Left ventricle myocardium inferior (tissue), 1 donor: ENCODE measurements at regions not wholly inside any gene's neighbourhood (a gene's known extent, or its start where the extent isn't known, plus 50 kb on each side); places are given as distances from the start of the nearest gene placed in this dataset.

Experiments used
- DNase-seq: peaks from one replicate; pipeline ENCODE4 v3.0.0-alpha.2; 2020
- H3K27ac ChIP-seq: fragments of 200-600 bp; replicated peaks from 2 replicates; pipeline ENCODE4 v1.8.0; 2021
- H3K27me3 ChIP-seq: fragments of 200-600 bp; 2 replicates; pipeline ENCODE4 v1.8.0; 2021; ENCODE audit warnings: low read depth
- H3K36me3 ChIP-seq: fragments of 200-600 bp; 2 replicates; pipeline ENCODE4 v1.8.0; 2021
- H3K4me1 ChIP-seq: fragments of 200-600 bp; 2 replicates; pipeline ENCODE4 v1.8.0; 2021
- H3K4me3 ChIP-seq: fragments of 200-600 bp; 2 replicates; pipeline ENCODE4 v1.8.0; 2021; ENCODE audit warnings: mild to moderate bottlenecking, moderate library complexity
- H3K9me3 ChIP-seq: fragments of 200-600 bp; replicated peaks from 2 replicates; pipeline ENCODE4 v1.8.0; 2021
- CTCF ChIP-seq: fragments of 200-600 bp; IDR thresholded peaks from 2 replicates; pipeline ENCODE4 v1.8.0; 2021; ENCODE audit warnings: antibody characterized with exemption, mild to moderate bottlenecking, borderline replicate concordance
- intact Hi-C: fragments of 100-400 bp; cut with micrococcal nuclease; formaldehyde crosslinking; loops from one replicate; pipeline ENCODE4 v1.11.0; 2022
- donor health status: DM: no; HTN: yes; CAD: no; lungs with severe emphysema.

- no peak for TF ChIP-seq CTCF
These were observed 228.3 kb downstream of the DLEU7 start for GRCh38 chr13:50615234-50615633.

GRCh38 chr13:50616101-50616500, 227.4 kb downstream of the DLEU7 start:
- DNase-seq: no peak
- Histone ChIP-seq H3K27ac (no peak overlapping the region), H3K36me3 (no peaks in the 10 kb centered on the region), H3K4me1 (peaks cover 9% of the 10 kb centered on the region), H3K4me3 (no peak overlapping the region), H3K9me3 (no peaks in the 10 kb centered on the region), H3K27me3 (no peaks in the 10 kb centered on the region)
- TF ChIP-seq CTCF: no peak
- intact Hi-C loops: no loop called here

More at GRCh38 chr13:50615234-50615633, 228.3 kb downstream of the DLEU7 start:
- Histone ChIP-seq H3K4me1 (peaks cover 9% of the 10 kb centered on the region), H3K27ac (no peak overlapping the region), H3K9me3 (no peaks in the 10 kb centered on the region), H3K27me3 (no peaks in the 10 kb centered on the region), H3K4me3 (no peak overlapping the region), H3K36me3 (no peaks in the 10 kb centered on the region)
- intact Hi-C loops: no loop called here
- DNase-seq: no peak

- intact Hi-C loops: no loop called here
- Histone ChIP-seq H3K27ac (no peak overlapping the region), H3K4me1 (peaks cover 9% of the 10 kb centered on the region), H3K27me3 (no peaks in the 10 kb centered on the region), H3K9me3 (no peaks in the 10 kb centered on the region), H3K36me3 (no peaks in the 10 kb centered on the region), H3K4me3 (no peak overlapping the region)
- no peak for TF ChIP-seq CTCF
- no peak for DNase-seq
These were observed 226.3 kb downstream of the DLEU7 start for GRCh38 chr13:50617134-50617721.

GRCh38 chr13:50618206-50618605, 225.3 kb downstream of the DLEU7 start:
- no peaks in the 10 kb centered on the region for H3K36me3 ChIP-seq
- H3K9me3 ChIP-seq: no peaks in the 10 kb centered on the region
- TF ChIP-seq CTCF: no peak
- no peak for DNase-seq
- H3K4me3 ChIP-seq: no peak overlapping the region
- H3K4me1 ChIP-seq: peaks cover 8% of the 10 kb centered on the region
- no peaks in the 10 kb centered on the region for H3K27me3 ChIP-seq
- H3K27ac ChIP-seq: no peak overlapping the region
- intact Hi-C loops: no loop called here

- TF ChIP-seq CTCF: no peak
These were observed 217.4 kb downstream of the DLEU7 start for GRCh38 chr13:50626101-50626547.

More at GRCh38 chr13:50626101-50626547, 217.4 kb downstream of the DLEU7 start:
- Histone ChIP-seq H3K27ac (no peak overlapping the region), H3K9me3 (no peaks in the 10 kb centered on the region), H3K27me3 (no peaks in the 10 kb centered on the region), H3K4me3 (no peak overlapping the region), H3K4me1 (no peaks in the 10 kb centered on the region), H3K36me3 (no peaks in the 10 kb centered on the region)
- intact Hi-C loops: no loop called here
- no peak for DNase-seq
